HEK293T (cell line): ENCODE measurements at regions not wholly inside any gene's neighbourhood (a gene's known extent, or its start where the extent isn't known, plus 50 kb on each side); places are given as distances from the start of the nearest gene placed in this dataset.
A peak's percentile ranks its signal among the peaks of the same experiment; 100 is the strongest.

Experiments
- CTCF ChIA-PET: fragments of 350-600 bp; formaldehyde crosslinking; extraction: SDS; loops from one replicate; lab custom pipeline; 2021; ENCODE audit warnings: antibody characterized with exemption, inconsistent platforms; lab: Yijun Ruan, JAX
- POLR2A ChIA-PET: fragments of 350-600 bp; formaldehyde crosslinking; extraction: SDS; loops from one replicate; lab custom pipeline; 2020; ENCODE audit warnings: antibody characterized with exemption, inconsistent platforms; lab: Yijun Ruan, JAX
- DNase-seq: peaks from one replicate; pipeline ENCODE4 v3.0.0; 2012; ENCODE audit warnings: mixed read lengths; ENCODE audit errors: extremely low spot score
- ARNT ChIP-seq: fragments of 450-650 bp; IDR thresholded peaks from 2 replicates; pipeline ENCODE4 v1.6.1; 2017; ENCODE audit warnings: mild to moderate bottlenecking
- BHLHE40 ChIP-seq: fragments of 450-650 bp; IDR thresholded peaks from 2 replicates; pipeline ENCODE4 v1.6.1; 2016; ENCODE audit warnings: mild to moderate bottlenecking, moderate library complexity, borderline replicate concordance
- CTBP1 ChIP-seq: fragments of 450-650 bp; IDR thresholded peaks from 2 replicates; pipeline ENCODE4 v1.6.1; 2016; ENCODE audit warnings: borderline replicate concordance
- ELF4 ChIP-seq: fragments of 450-650 bp; IDR thresholded peaks from 2 replicates; pipeline ENCODE4 v1.6.1; 2017; ENCODE audit warnings: antibody characterized with exemption
- FOXA1 ChIP-seq: fragments of 450-650 bp; IDR thresholded peaks from 2 replicates; pipeline ENCODE4 v1.6.1; 2016; ENCODE audit warnings: mild to moderate bottlenecking
- FOXK2 ChIP-seq: fragments of 450-650 bp; IDR thresholded peaks from 2 replicates; pipeline ENCODE4 v1.6.1; 2016; ENCODE audit warnings: mild to moderate bottlenecking
- FOXM1 ChIP-seq: fragments of 450-650 bp; IDR thresholded peaks from 2 replicates; pipeline ENCODE4 v1.6.1; 2017; ENCODE audit warnings: mild to moderate bottlenecking, borderline replicate concordance
- HDGF ChIP-seq: fragments of 450-650 bp; IDR thresholded peaks from 2 replicates; pipeline ENCODE4 v1.6.1; 2017; ENCODE audit warnings: antibody characterized with exemption, borderline replicate concordance
- L3MBTL2 ChIP-seq: fragments of 450-650 bp; conservative IDR thresholded peaks from 2 replicates; pipeline ENCODE4 v1.6.1; 2016; ENCODE audit warnings: mild to moderate bottlenecking
- LEF1 ChIP-seq: fragments of 450-650 bp; IDR thresholded peaks from 2 replicates; pipeline ENCODE4 v1.6.1; 2017; ENCODE audit warnings: mild to moderate bottlenecking, borderline replicate concordance
- NFRKB ChIP-seq: fragments of 450-650 bp; IDR thresholded peaks from 2 replicates; pipeline ENCODE4 v1.6.1; 2016; ENCODE audit warnings: mild to moderate bottlenecking, moderate library complexity
- PKNOX1 ChIP-seq: fragments of 450-650 bp; IDR thresholded peaks from 2 replicates; pipeline ENCODE4 v1.6.1; 2016
- SP1 ChIP-seq: fragments of 450-650 bp; IDR thresholded peaks from 2 replicates; pipeline ENCODE4 v1.6.1; 2017
- SUZ12 ChIP-seq: fragments of 450-650 bp; IDR thresholded peaks from 2 replicates; pipeline ENCODE4 v1.6.1; 2016; ENCODE audit warnings: mild to moderate bottlenecking
- TARDBP ChIP-seq: fragments of 450-650 bp; IDR thresholded peaks from 2 replicates; pipeline ENCODE4 v1.6.1; 2016
- ZNF384 ChIP-seq: fragments of 450-650 bp; IDR thresholded peaks from 2 replicates; pipeline ENCODE4 v1.6.1; 2016

DNA sequence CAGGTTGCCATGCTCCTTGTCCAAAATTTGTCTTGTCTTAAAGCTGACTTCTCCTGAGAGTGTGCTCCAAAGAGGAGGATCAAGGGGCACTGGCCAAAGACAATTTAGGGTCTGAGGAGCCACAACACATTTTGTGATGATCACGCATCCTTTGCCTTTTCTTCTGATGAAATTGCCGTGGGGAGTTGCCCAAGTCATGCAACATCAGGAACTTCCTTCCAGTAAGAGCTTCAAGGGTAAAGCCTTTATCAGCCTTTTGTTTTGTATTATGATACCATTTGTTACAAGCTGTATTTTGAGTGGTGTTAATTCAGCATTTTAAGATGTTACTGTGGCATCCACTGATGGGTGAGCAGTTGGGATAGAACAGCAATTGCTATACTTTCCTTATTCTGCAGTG, 131.2 kb upstream of the MKI67 start:
- DNase-seq = no peak
- ChIA-PET POLR2A (no interaction called here), CTCF (no interaction called here)
- no peak for TF ChIP-seq SUZ12
- no peak for TF ChIP-seq ARNT
- TF ChIP-seq LEF1 = no peak
- no peak for TF ChIP-seq HDGF
- no peak for TF ChIP-seq PKNOX1

DNA sequence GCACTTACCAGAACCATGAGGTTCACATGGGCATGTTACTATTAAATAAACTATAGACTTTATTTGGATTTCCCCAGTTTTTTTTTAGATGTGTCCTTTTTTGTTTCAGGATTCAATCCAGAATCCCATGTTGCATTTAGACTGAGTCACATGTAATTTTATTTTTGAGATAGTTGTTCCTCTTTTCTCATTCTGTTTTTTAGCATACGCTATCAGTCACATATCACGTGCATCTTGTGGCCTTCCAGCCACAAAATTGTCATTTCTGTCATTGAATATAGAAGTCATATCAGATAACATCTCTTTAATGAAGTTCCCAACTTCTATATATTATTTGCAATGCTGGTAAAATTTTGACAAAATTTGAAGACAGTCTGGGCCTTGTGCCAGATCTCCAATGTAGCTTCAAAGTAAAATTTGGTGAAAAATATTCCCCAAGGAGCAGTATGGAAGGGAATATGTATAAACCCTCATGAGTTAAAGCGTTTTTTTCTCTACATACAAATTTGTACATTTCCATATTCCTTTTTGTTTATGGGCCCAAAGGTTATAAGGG, 132.3 kb upstream of the MKI67 start:
- POLR2A ChIA-PET = no interaction called here

GRCh38 chr10:128263891-128264688, 137.9 kb upstream of the MKI67 start:
- TF ChIP-seq LEF1 = no peak
- no peak for TF ChIP-seq ELF4
- no peak for TF ChIP-seq PKNOX1
- no peak for TF ChIP-seq FOXM1
- no peak for TF ChIP-seq HDGF
- TF ChIP-seq ARNT = no peak
- no peak for TF ChIP-seq L3MBTL2
- no peak for TF ChIP-seq BHLHE40
- no peak for TF ChIP-seq CTBP1
- TF ChIP-seq SUZ12 = no peak
- no peak for TF ChIP-seq NFRKB
- TF ChIP-seq FOXA1 = no peak
- TF ChIP-seq ZNF384 = no peak
- TF ChIP-seq FOXK2 = no peak
- no peak for TF ChIP-seq TARDBP
- TF ChIP-seq SP1 = no peak
- POLR2A ChIA-PET = no interaction called here
- peak; percentile 68 for DNase-seq
- CTCF ChIA-PET = interaction anchor here (1.1 kb wide), 1 partner anchor 59 kb away, joined by 3 read pairs; no protein-coding TSS in a partner anchor

More for the DNA sequence above, 132.3 kb upstream of the MKI67 start:
- no peak for DNase-seq
- no peak for TF ChIP-seq TARDBP
- TF ChIP-seq PKNOX1 = no peak
- no peak for TF ChIP-seq SUZ12
- TF ChIP-seq SP1 = no peak
- TF ChIP-seq ELF4 = no peak
- no peak for TF ChIP-seq HDGF
- no peak for TF ChIP-seq ARNT
- no peak for TF ChIP-seq NFRKB
- TF ChIP-seq FOXK2 = no peak
- no peak for TF ChIP-seq CTBP1
- no peak for TF ChIP-seq BHLHE40
- no peak for TF ChIP-seq L3MBTL2
- no peak for TF ChIP-seq LEF1
- no peak for TF ChIP-seq ZNF384
- no peak for TF ChIP-seq FOXA1
- TF ChIP-seq FOXM1 = no peak
- CTCF ChIA-PET = no interaction called here

DNA sequence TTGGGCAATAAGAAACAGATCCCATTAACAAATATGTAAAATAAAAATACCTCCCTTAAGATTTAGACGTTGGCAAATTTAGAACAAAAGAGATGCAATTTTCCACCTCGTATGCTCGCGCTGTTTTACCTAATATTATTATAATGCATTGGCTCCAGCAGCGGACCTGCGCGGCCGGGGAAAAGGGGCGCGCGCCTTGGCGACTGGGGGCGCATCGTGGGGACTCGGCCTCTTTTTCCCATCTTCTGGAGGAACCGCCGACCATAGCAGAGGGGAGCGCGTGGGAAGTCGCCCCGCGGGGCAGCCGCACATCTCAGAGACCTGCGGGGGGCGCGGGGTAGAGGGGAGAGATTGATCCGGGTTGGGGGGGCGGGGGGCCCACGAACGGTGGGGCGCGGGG, 139.4 kb upstream of the MKI67 start:
- DNase-seq = no peak
- POLR2A ChIA-PET = no interaction called here
- no peak for TF ChIP-seq FOXA1
- no peak for TF ChIP-seq FOXM1
- TF ChIP-seq LEF1 = no peak
- no peak for TF ChIP-seq FOXK2
- no peak for TF ChIP-seq SUZ12
- TF ChIP-seq SP1 = no peak
- TF ChIP-seq BHLHE40 = no peak
- no peak for TF ChIP-seq CTBP1
- TF ChIP-seq NFRKB = no peak
- TF ChIP-seq TARDBP = no peak
- no peak for TF ChIP-seq HDGF
- no peak for TF ChIP-seq ARNT
- no peak for TF ChIP-seq PKNOX1
- TF ChIP-seq ZNF384 = no peak
- TF ChIP-seq ELF4 = no peak
- TF ChIP-seq L3MBTL2 = no peak
- CTCF ChIA-PET = no interaction called here

DNA sequence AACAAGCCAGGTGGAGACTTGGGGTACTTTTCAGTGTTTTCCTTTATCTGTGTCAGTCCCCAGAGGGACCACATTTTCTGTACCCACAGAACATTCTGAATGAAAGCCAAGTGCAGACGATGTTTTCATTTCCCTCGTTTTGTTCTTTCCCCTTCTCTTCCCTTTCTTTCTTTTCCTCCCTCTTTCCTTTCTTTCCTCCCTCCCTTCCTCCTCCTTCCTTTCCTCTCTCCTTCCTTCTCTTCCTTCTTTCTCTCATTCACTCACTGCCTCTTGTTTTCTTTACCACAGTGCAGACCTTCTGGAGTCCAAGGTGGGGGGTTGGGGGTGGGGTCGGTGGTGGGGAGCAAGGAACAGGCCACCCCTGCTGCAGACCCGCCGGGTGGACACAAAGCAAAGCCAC, 141.4 kb upstream of the MKI67 start:
- TF ChIP-seq L3MBTL2 = no peak
- no peak for TF ChIP-seq NFRKB
- TF ChIP-seq HDGF = no peak
- no peak for TF ChIP-seq ELF4
- TF ChIP-seq ARNT = no peak

More for the DNA sequence above, 141.4 kb upstream of the MKI67 start:
- ChIA-PET POLR2A (no interaction called here), CTCF (interaction anchor here (0.6 to 1.6 kb wide), 6 partner anchors 12 to 1703 kb away, joined by 3 to 4 read pairs (median 3); no protein-coding TSS in a partner anchor)
- DNase-seq = no peak
